ENCODE measurements at regions not wholly inside any gene's neighbourhood (a gene's known extent, or its start where the extent isn't known, plus 50 kb on each side); places are given as distances from the start of the nearest gene placed in this dataset.

DNA sequence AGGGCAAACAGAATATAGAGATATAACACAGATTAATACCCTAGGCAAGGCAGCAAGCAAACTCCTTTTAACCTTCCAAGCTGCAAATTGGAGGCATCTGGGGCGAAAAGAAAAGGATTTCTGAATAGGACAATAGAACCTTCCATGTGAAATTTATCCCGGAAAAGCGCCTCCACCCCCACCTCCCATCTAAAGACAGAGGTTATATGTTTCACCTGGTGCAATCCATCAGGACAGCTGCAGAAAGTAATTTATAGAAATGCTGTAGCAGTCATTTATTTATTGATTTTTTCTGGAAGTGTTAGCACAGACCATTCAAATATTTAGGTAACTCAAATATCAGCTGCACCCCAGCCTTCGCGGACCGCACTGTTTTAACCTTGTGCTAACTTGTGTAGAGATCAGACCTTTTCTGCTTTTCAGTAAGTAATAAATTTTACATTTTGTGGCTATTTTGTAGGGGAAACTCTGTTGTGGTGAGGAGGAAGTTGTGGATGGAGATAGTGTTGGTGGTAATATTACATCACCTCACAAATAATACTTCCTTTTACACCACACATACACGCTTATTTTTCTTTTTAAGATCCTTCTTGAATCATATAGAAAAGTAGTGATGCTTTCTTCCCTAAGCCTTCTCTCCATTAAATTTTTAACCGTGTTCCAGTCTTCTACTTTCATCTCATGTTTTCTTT, 919.3 kb upstream of the CDH2 start:
- Histone ChIP-seq H3K27me3 (ENCODE audit: insufficient read depth, poor library complexity, severe bottlenecking) (no peaks in the 10 kb centered on the region), H3K27ac (replicated peaks) (no peak overlapping the region), H3K4me3 (replicated peaks; ENCODE audit: insufficient read depth, low read length) (no peak overlapping the region)
- TF ChIP-seq, protein P1, sequence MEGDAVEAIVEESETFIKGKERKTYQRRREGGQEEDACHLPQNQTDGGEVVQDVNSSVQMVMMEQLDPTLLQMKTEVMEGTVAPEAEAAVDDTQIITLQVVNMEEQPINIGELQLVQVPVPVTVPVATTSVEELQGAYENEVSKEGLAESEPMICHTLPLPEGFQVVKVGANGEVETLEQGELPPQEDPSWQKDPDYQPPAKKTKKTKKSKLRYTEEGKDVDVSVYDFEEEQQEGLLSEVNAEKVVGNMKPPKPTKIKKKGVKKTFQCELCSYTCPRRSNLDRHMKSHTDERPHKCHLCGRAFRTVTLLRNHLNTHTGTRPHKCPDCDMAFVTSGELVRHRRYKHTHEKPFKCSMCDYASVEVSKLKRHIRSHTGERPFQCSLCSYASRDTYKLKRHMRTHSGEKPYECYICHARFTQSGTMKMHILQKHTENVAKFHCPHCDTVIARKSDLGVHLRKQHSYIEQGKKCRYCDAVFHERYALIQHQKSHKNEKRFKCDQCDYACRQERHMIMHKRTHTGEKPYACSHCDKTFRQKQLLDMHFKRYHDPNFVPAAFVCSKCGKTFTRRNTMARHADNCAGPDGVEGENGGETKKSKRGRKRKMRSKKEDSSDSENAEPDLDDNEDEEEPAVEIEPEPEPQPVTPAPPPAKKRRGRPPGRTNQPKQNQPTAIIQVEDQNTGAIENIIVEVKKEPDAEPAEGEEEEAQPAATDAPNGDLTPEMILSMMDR (IDR thresholded peaks at IDR 0.05; ENCODE audit: insufficient read depth, low read length): no peak
- TF ChIP-seq REST (IDR thresholded peaks at IDR 0.05; ENCODE audit: insufficient replicate concordance, low read depth) (no peak), POLR2AphosphoS5 (IDR thresholded peaks at IDR 0.05; ENCODE audit: low read depth) (no peak), GABPA (IDR thresholded peaks at IDR 0.05; ENCODE audit: low read depth) (no peak)
- DNase-seq (ENCODE audit: low read depth in 1 of 2, low spot score in 1 of 2): peak; percentile 36 to 45

GRCh38 chr18:29087616-29088246, 910.8 kb upstream of the CDH2 start:
- Histone ChIP-seq H3K27me3 (ENCODE audit: insufficient read depth, poor library complexity, severe bottlenecking) (no peaks in the 10 kb centered on the region), H3K27ac (replicated peaks) (no peak overlapping the region), H3K4me3 (replicated peaks; ENCODE audit: insufficient read depth, low read length) (no peak overlapping the region)
- no peak for DNase-seq (ENCODE audit: low read depth in 1 of 2, low spot score in 1 of 2)
- TF ChIP-seq, protein P1 (IDR thresholded peaks at IDR 0.05; ENCODE audit: insufficient read depth, low read length): no peak
- no peak for TF ChIP-seq SPI1 (IDR thresholded peaks at IDR 0.05; ENCODE audit: borderline replicate concordance, low read depth)
- no peak for TF ChIP-seq REST (IDR thresholded peaks at IDR 0.05; ENCODE audit: insufficient replicate concordance, low read depth)
- no peak for TF ChIP-seq GABPA (IDR thresholded peaks at IDR 0.05; ENCODE audit: low read depth)

DNA sequence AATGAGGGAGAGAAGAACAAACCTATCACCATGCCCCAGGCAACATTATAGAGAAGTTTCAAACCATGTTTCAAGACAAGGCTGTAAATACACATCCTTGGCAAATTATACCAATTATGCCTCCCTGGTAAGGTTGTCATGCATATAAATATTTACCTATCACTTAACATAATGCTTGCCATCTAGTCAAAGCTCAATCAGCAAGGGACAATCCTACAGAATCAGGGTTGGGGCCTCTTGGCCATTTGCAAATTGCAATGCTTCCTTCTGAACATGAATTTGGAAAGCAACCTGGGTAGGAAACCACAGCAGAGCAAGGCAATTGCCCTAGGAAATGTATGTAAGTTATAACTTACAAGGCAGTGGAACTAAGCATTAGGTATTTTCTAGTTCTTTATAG, 907.2 kb upstream of the CDH2 start:
- DNase-seq (ENCODE audit: low read depth in 1 of 2, low spot score in 1 of 2): no peak
- H3K4me3 ChIP-seq (replicated peaks; ENCODE audit: insufficient read depth, low read length): no peak overlapping the region
- TF ChIP-seq POLR2AphosphoS5 (IDR thresholded peaks at IDR 0.05; ENCODE audit: low read depth) (no peak), REST (IDR thresholded peaks at IDR 0.05; ENCODE audit: insufficient replicate concordance, low read depth) (no peak), GABPA (IDR thresholded peaks at IDR 0.05; ENCODE audit: low read depth) (no peak), SPI1 (IDR thresholded peaks at IDR 0.05; ENCODE audit: borderline replicate concordance, low read depth) (no peak)
- TF ChIP-seq, protein P1 (IDR thresholded peaks at IDR 0.05; ENCODE audit: insufficient read depth, low read length): no peak

More for the DNA sequence above, 907.2 kb upstream of the CDH2 start:
- Histone ChIP-seq H3K27ac (replicated peaks) (no peak overlapping the region), H3K27me3 (ENCODE audit: insufficient read depth, poor library complexity, severe bottlenecking) (no peaks in the 10 kb centered on the region)
